ENCODE measurements at regions not wholly inside any gene's neighbourhood (a gene's known extent, or its start where the extent isn't known, plus 50 kb on each side); places are given as distances from the start of the nearest gene placed in this dataset.

DNA sequence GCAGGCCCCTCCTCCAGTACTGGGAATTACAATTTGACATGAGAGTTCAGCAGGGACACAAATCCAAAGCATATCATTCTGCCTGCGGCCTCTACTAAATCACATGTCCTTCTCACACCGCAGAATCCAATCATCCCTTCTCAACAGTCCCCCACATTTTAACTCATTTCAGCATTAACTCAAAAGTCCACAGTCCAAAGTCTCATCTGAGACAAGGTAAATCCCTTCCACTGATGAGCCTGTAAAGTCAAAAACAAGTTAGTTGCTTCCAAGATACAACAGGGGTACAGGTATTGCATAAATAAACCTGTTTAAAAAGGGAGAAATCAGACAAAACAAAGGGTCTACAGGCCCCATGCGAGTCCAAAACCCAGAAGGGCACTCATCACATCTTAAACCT lies 64.0 kb downstream of the EBNA1BP2 start:
- no peak for DNase-seq (ENCODE audit: unreplicated experiment)
- peaks cover 6% of the 10 kb centered on the region for H3K36me3 Mint-ChIP-seq (ENCODE audit: insufficient read depth, unreplicated experiment)
- no TSS peak for BruUV-seq (replicated peaks)

GRCh38 chr1:43107664-43108063 lies 64.4 kb downstream of the EBNA1BP2 start:
- peaks cover 22% of the 10 kb centered on the region for H3K9me3 Mint-ChIP-seq (ENCODE audit: unreplicated experiment)

More for the DNA sequence above, 64.0 kb downstream of the EBNA1BP2 start:
- intact Hi-C loops (cut with micrococcal nuclease): no loop called here
- no peak for TF ChIP-seq CTCF (IDR thresholded peaks at IDR 0.05; ENCODE audit: unreplicated experiment)
- Mint-ChIP-seq H3K27ac (ENCODE audit: low read depth, unreplicated experiment) (no peak overlapping the region), H3K4me1 (ENCODE audit: insufficient read depth, unreplicated experiment) (no peaks in the 10 kb centered on the region), H3K4me3 (ENCODE audit: unreplicated experiment) (no peak overlapping the region), H3K27me3 (ENCODE audit: insufficient read depth, unreplicated experiment) (no peaks in the 10 kb centered on the region), H3K9me3 (ENCODE audit: unreplicated experiment) (peaks cover 22% of the 10 kb centered on the region)
- ChIA-PET CTCF (no interaction called here), POLR2A (no interaction called here)

GRCh38 chr1:43104027-43104763 lies 67.9 kb downstream of the EBNA1BP2 start:
- Mint-ChIP-seq H3K9me3 (ENCODE audit: unreplicated experiment) (peaks cover 14% of the 10 kb centered on the region), H3K4me1 (ENCODE audit: insufficient read depth, unreplicated experiment) (no peaks in the 10 kb centered on the region), H3K36me3 (ENCODE audit: insufficient read depth, unreplicated experiment) (peaks cover 6% of the 10 kb centered on the region), H3K4me3 (ENCODE audit: unreplicated experiment) (no peak overlapping the region), H3K27ac (ENCODE audit: low read depth, unreplicated experiment) (no peak overlapping the region), H3K27me3 (ENCODE audit: insufficient read depth, unreplicated experiment) (no peaks in the 10 kb centered on the region)
- DNase-seq (ENCODE audit: unreplicated experiment): no peak
- no peak for TF ChIP-seq CTCF (IDR thresholded peaks at IDR 0.05; ENCODE audit: unreplicated experiment)
- intact Hi-C loops (cut with micrococcal nuclease): no loop called here
- no TSS peak for BruUV-seq (replicated peaks)
- CTCF ChIA-PET: interaction anchor here (0.7 to 0.9 kb wide), 2 partner anchors 13 to 38 kb away, joined by 3 to 4 read pairs; no protein-coding TSS in a partner anchor
- POLR2A ChIA-PET: interaction anchor here (0.6 kb wide), 1 partner anchor 22 kb away, joined by 4 read pairs; no protein-coding TSS in a partner anchor

More at GRCh38 chr1:43107664-43108063, 64.4 kb downstream of the EBNA1BP2 start:
- Mint-ChIP-seq H3K27me3 (ENCODE audit: insufficient read depth, unreplicated experiment) (no peaks in the 10 kb centered on the region), H3K27ac (ENCODE audit: low read depth, unreplicated experiment) (no peak overlapping the region), H3K4me3 (ENCODE audit: unreplicated experiment) (no peak overlapping the region), H3K4me1 (ENCODE audit: insufficient read depth, unreplicated experiment) (no peaks in the 10 kb centered on the region), H3K36me3 (ENCODE audit: insufficient read depth, unreplicated experiment) (peaks cover 6% of the 10 kb centered on the region)
- no peak for TF ChIP-seq CTCF (IDR thresholded peaks at IDR 0.05; ENCODE audit: unreplicated experiment)
- ChIA-PET CTCF (no interaction called here), POLR2A (no interaction called here)
- intact Hi-C loops (cut with micrococcal nuclease): no loop called here
- BruUV-seq (replicated peaks): no TSS peak
- DNase-seq (ENCODE audit: unreplicated experiment): no peak

GRCh38 chr1:43101061-43101460 lies 71.0 kb downstream of the EBNA1BP2 start:
- Mint-ChIP-seq H3K4me1 (ENCODE audit: insufficient read depth, unreplicated experiment) (no peaks in the 10 kb centered on the region), H3K27me3 (ENCODE audit: insufficient read depth, unreplicated experiment) (no peaks in the 10 kb centered on the region), H3K4me3 (ENCODE audit: unreplicated experiment) (no peak overlapping the region), H3K9me3 (ENCODE audit: unreplicated experiment) (peaks cover 9% of the 10 kb centered on the region), H3K27ac (ENCODE audit: low read depth, unreplicated experiment) (no peak overlapping the region), H3K36me3 (ENCODE audit: insufficient read depth, unreplicated experiment) (no peaks in the 10 kb centered on the region)
- CTCF ChIA-PET: interaction anchor here (0.6 to 0.8 kb wide), 2 partner anchors 9 to 67 kb away, joined by 3 read pairs; no protein-coding TSS in a partner anchor
- DNase-seq (ENCODE audit: unreplicated experiment): no peak
- BruUV-seq (replicated peaks): no TSS peak
- POLR2A ChIA-PET: interaction anchor here (1.1 kb wide), 1 partner anchor 212 kb away, joined by 3 read pairs; no protein-coding TSS in a partner anchor
- intact Hi-C loops (cut with micrococcal nuclease): no loop called here
- TF ChIP-seq CTCF (IDR thresholded peaks at IDR 0.05; ENCODE audit: unreplicated experiment): no peak
